Motor neuron (in vitro differentiated cells): ENCODE measurements at regions not wholly inside any gene's neighbourhood (a gene's known extent, or its start where the extent isn't known, plus 50 kb on each side); places are given as distances from the start of the nearest gene placed in this dataset.
A peak's percentile ranks its signal among the peaks of the same experiment; 100 is the strongest.

Experiments used
- ATAC-seq, 8 experiments: fragments of 200-7000 bp; cut with Tn5 transposase; replicated peaks in 6 of 8; 2 replicates each; pipeline ENCODE4 v1.8.0; 2021; ENCODE audit warnings: mild to moderate bottlenecking in 8 of 8, moderate library complexity in 8 of 8
- H3K27ac ChIP-seq, 2 donors: fragments of 250-450 bp; sonication (Bioruptor Pico); 2 replicates each; pipeline ENCODE4 v1.9.0; 2021; ENCODE audit warnings: antibody characterized with exemption in 2 of 2, mild to moderate bottlenecking in 2 of 2, moderate library complexity in 1 of 2
- H3K4me1 ChIP-seq, 2 donors: fragments of 250-450 bp; sonication (Bioruptor Pico); replicated peaks in 1 of 2; 2 replicates each; pipeline ENCODE4 v1.6.1; 2021; ENCODE audit warnings: antibody characterized with exemption in 2 of 2, mild to moderate bottlenecking in 2 of 2, moderate library complexity in 1 of 2
- H3K4me3 ChIP-seq, 5 donors: fragments of 250-450 bp; sonication (Bioruptor Pico); 2 replicates each; pipeline ENCODE4 v1.9.0; 2021; ENCODE audit warnings: antibody characterized with exemption in 5 of 5, mild to moderate bottlenecking in 5 of 5, moderate library complexity in 4 of 5
- WGBS, 10 experiments: fragments of 450-650 bp; shearing (Covaris generic); methylation state at CpG; one replicate each; pipeline ENCODE4 v1.0.0; 2022; 5-methylcytosine and 5-hydroxymethylcytosine counted together
- in situ Hi-C, 9 experiments: fragments of 400-800 bp; cut with MboI; loops; one replicate each; pipeline ENCODE4 v1.15.0; 2021; ENCODE audit warnings: low sequenced_read_pairs in 9 of 9, low pct_unique_long_range_greater_than_20kb in 2 of 9; ENCODE audit not compliant: unreplicated experiment in 9 of 9

DNA sequence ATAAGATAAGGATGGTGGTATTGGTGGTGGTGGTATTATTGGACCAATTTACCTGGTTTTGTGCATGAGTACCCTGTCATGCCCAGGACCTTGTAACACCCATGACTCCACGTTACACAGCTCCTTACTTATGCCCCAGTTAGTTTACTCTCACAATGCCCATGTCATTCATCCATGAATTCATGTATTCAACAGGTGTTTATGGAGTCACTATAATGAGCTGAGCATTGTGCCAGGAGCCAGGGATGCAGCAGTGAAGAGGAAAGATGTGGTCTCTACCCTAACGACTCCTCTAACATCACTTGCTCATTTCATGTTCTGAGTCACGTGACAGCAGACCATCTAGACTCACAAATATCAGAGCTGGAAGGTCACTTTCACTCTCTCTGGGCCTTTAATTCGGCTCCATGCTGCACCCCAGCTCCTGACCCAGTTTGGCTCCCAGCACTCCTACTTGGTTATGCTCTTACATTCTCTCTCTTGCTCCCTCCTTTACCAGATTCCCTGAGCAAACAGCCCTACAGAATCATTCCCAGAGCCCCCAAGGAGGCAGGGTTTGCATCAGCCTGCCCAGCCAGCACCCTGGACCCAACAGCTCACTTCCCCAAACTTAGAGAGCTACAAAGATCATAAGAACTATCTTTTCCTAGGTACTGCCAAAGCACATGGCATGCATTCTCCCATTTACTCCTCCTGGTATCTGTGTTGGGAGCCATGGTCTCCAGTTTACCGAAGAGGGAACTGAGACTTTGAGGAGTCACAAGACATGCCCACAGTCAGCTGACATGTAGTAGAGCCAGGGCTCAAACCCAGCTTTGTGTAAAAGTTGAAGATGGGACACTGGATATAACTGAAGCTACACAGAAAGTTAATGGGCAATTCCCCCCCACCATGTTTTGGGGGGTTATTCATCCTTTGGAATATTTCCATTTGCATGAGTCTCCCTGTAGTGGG, 449.9 kb downstream of the LRATD1 start:
- no peak for ATAC-seq
- no peak overlapping the region for H3K4me3 ChIP-seq
- in situ Hi-C loops = no loop called here
- H3K27ac ChIP-seq = no peak overlapping the region
- 0 to 81% (median 53%) methylated on average over 1 to 4 of the region's 5 CpGs; no CpG with 5 or more reads in 1 of the 10 experiments for WGBS, 10 experiments
- no peaks in the 10 kb centered on the region for H3K4me1 ChIP-seq

DNA sequence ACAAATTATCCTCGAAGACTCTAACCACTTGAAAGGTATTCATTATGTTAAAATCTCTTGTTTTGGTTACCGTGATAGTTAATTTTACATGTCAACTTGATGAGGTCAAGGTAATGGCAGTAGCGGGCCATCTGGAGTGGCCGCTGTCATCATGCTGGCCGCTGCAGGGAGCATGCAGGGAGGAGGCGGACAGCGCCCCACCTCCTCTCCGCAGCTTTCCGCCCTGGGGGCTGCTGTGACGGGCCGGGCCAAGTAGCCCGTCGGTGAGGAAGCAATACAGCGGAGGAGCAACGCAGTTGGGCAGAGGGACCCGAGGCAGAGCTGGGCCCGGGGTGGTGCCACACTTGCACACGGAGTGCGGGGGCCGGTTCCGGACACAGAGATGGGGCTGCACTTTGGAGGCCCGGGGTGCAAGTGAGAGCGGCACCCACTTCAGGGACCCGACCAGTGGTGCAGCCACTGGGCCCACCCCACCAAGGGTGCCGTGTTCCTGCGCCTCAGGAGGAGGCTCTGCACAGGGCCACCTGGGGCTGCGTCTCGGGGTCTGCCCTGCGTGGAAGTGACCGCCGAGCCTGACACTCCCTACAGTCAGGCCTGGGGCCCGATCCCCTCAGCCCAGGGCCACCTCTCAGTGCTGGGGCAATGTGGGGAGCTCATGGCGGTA, 452.4 kb downstream of the LRATD1 start:
- in situ Hi-C loops = no loop called here
- no peaks in the 10 kb centered on the region for H3K4me1 ChIP-seq
- ATAC-seq = peak in 1 of 8 experiments; percentile 38
- no peak overlapping the region for H3K27ac ChIP-seq
- no peak overlapping the region for H3K4me3 ChIP-seq
- 48 to 100% (median 79%) methylated on average over 1 to 14 of the region's 33 CpGs; no CpG with 5 or more reads in 3 of the 10 experiments for WGBS, 10 experiments

DNA sequence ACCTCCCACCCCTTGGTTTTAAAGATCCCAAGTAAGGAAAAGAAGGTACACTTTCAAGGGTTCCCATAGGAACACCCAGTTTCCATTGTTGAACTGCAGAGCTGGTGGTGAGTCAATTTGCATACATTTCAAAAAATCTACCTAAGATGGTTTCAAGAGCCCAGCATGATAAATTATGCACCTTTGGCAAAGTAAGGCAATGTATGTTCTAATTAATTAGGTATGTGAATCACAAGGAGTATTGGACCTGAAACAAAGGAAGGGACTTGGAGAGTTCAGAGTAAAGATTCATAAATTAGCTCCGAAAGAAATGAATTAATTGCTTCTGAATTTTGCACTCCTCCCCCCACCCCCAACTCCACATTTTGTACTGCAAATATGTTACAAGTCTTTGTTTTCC, 459.7 kb downstream of the LRATD1 start:
- Histone ChIP-seq H3K27ac (no peak overlapping the region), H3K4me3 (no peak overlapping the region), H3K4me1 (no peaks in the 10 kb centered on the region)
- no peak for ATAC-seq
- in situ Hi-C loops = no loop called here
- WGBS, 10 experiments = 14 to 100% (median 63%) methylated on average over 1 of the region's 1 CpG; no CpG with 5 or more reads in 4 of the 10 experiments

DNA sequence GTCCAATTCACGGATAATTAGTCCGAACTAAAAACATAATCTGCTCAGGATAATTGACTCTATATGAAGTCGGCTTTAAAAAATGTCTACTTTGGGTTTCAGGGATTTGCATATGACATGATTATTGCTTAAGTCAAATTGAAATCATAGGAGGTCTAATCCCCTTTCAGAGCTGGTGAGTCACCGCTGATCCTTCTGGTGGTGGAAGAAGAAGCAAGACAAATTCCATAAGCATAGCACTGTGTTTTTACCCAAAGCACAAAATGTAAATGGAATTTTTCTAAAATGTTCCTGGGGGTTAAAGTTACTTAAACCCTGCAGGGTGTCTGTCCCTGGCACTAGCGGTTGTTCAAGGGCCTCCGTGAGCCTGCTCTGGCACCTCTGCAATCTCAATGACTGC, 460.2 kb downstream of the LRATD1 start:
- in situ Hi-C loops = no loop called here
- no peak overlapping the region for H3K27ac ChIP-seq
- no peaks in the 10 kb centered on the region for H3K4me1 ChIP-seq
- peak in 1 of 8 experiments; percentile 61 for ATAC-seq
- H3K4me3 ChIP-seq = no peak overlapping the region
- 8 to 100% (median 70%) methylated on average over 1 to 6 of the region's 6 CpGs; no CpG with 5 or more reads in 2 of the 10 experiments for WGBS, 10 experiments

- Histone ChIP-seq H3K4me1 (no peaks in the 10 kb centered on the region), H3K4me3 (no peak overlapping the region), H3K27ac (no peak overlapping the region)
- WGBS, 10 experiments = 33 to 100% (median 80%) methylated on average over 1 of the region's 1 CpG; no CpG with 5 or more reads in 5 of the 10 experiments
- no peak for ATAC-seq
- in situ Hi-C loops = no loop called here
Measured at GRCh38 chr2:15094161-15094560, 461.6 kb downstream of the LRATD1 start.

- peak in 3 of 8 experiments; percentile 40 to 97 (median 40) for ATAC-seq
- no peaks in the 10 kb centered on the region for H3K4me1 ChIP-seq
- in situ Hi-C loops = no loop called here
- H3K27ac ChIP-seq = no peak overlapping the region
- H3K4me3 ChIP-seq = no peak overlapping the region
Measured at GRCh38 chr2:15096873-15097272, 464.3 kb downstream of the NBAS start.

DNA sequence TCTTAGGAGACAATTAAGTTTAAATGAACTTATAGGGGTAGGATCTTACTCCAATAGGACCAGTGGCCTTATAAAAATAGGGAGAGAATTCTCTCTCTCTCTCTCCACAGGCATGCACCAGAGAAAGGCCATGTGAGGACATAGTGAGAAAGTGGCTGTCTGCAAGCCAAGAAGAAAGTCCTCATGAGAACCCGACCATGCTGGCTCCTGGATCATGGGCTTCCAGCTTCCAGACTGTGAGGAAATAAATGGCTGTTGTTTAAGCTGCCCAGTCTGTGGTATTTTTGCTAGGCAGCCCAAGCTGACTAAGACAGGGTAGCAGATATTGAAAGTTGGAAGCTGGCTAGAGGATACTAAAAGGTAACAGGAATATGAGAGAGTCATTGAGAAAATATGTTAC, 454.0 kb downstream of the NBAS start:
- ATAC-seq = no peak
- whole genome bisulfite sequencing, 10 experiments = 0 to 100% (median 67%) methylated on average over 1 of the region's 1 CpG; no CpG with 5 or more reads in 4 of the 10 experiments
- no peaks in the 10 kb centered on the region for H3K4me1 ChIP-seq
- no peak overlapping the region for H3K27ac ChIP-seq
- no peak overlapping the region for H3K4me3 ChIP-seq
- in situ Hi-C loops = no loop called here

GRCh38 chr2:15111718-15112117, 449.4 kb downstream of the NBAS start:
- no peak overlapping the region for H3K27ac ChIP-seq
- H3K4me3 ChIP-seq = no peak overlapping the region
- WGBS, 10 experiments = 21 to 100% (median 100%) methylated on average over 1 of the region's 1 CpG; no CpG with 5 or more reads in 1 of the 10 experiments
- in situ Hi-C loops = no loop called here
- no peaks in the 10 kb centered on the region for H3K4me1 ChIP-seq
- ATAC-seq = no peak

- in situ Hi-C loops = no loop called here
- WGBS, 10 experiments = 22 to 94% (median 78%) methylated on average over 1 of the region's 1 CpG
- no peak for ATAC-seq
Measured at GRCh38 chr2:15112216-15112615, 448.9 kb downstream of the NBAS start.

DNA sequence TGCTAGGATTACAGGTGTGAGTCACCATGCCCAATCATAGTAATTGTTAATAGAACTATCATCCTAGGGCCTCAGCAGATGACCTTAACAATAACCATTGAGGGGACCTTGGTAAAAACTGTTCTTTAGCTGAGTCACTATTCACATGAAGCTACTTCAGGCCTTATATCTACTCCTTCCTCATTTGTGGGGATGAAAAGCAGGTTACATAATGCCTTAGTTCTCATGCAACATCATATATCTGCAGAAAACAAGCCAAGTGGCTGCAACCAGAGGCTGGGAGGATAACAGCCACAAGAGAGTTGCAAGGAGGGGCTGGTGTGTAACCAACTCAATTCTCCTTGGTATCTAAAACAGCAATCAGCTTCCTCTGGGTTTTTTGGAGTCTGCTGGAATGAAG, 445.4 kb downstream of the NBAS start:
- no peak overlapping the region for H3K4me3 ChIP-seq
- H3K4me1 ChIP-seq = peaks cover 6 to 14% of the 10 kb centered on the region in 2 donors
- in situ Hi-C loops = no loop called here
- no peak overlapping the region for H3K27ac ChIP-seq
- no peak for ATAC-seq

More at GRCh38 chr2:15112216-15112615, 448.9 kb downstream of the NBAS start:
- H3K4me3 ChIP-seq = no peak overlapping the region
- H3K4me1 ChIP-seq = no peaks in the 10 kb centered on the region
- H3K27ac ChIP-seq = no peak overlapping the region

DNA sequence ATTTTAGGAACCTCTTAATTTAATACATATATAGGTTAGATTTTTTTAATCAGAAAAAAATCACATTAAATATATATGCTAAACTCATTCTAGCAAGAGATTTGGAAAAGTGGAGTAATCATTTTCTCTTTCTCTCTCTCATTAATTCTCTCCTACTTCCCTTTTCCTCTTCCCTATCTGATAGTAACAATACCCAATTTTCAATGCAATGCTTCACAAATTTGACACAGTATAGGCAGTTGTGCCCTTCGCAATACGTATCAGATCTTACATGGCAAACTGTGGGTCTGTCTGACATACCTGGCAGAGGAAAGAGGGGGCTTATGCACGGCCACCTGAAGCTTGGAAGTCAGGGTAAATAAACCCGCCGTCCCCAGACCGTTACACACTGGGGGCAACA, 444.3 kb downstream of the NBAS start:
- WGBS, 10 experiments = 39 to 95% (median 81%) methylated on average over 1 to 6 of the region's 6 CpGs; no CpG with 5 or more reads in 2 of the 10 experiments
- H3K27ac ChIP-seq = no peak overlapping the region
- no peak for ATAC-seq
- H3K4me3 ChIP-seq = no peak overlapping the region
- in situ Hi-C loops = no loop called here
- H3K4me1 ChIP-seq = peaks cover 10 to 19% of the 10 kb centered on the region in 2 donors
